Thymus (tissue), 11 donors: ENCODE measurements at regions not wholly inside any gene's neighbourhood (a gene's known extent, or its start where the extent isn't known, plus 50 kb on each side); places are given as distances from the start of the nearest gene placed in this dataset.

Experiments used
- DNase-seq, 9 donors: peaks; one replicate each; pipeline ENCODE4 v3.0.0-alpha.2; 2013; ENCODE audit warnings: low spot score in 9 of 9, low read depth in 6 of 9, missing footprints in 1 of 9
- H3K27ac ChIP-seq, 2 donors: one replicate each; pipeline ENCODE4 v1.5.1; 2013; ENCODE audit warnings: control low read depth in 1 of 2, low read depth in 1 of 2, low read length in 1 of 2, mild to moderate bottlenecking in 1 of 2, moderate library complexity in 1 of 2
- H3K27me3 ChIP-seq, 2 donors: one replicate each; pipeline ENCODE4 v1.5.1; 2013; ENCODE audit warnings: low read length in 1 of 2; ENCODE audit not compliant: control insufficient read depth in 2 of 2, insufficient read depth in 1 of 2
- H3K36me3 ChIP-seq, 2 donors: one replicate each; pipeline ENCODE4 v1.5.1; 2013; ENCODE audit warnings: low read length in 1 of 2, mild to moderate bottlenecking in 1 of 2, moderate library complexity in 1 of 2; ENCODE audit not compliant: control insufficient read depth in 2 of 2, insufficient read depth in 2 of 2
- H3K4me1 ChIP-seq, 2 donors: one replicate each; pipeline ENCODE4 v1.5.1; 2013; ENCODE audit warnings: low read length in 2 of 2; ENCODE audit not compliant: control insufficient read depth in 2 of 2, insufficient read depth in 2 of 2
- H3K4me3 ChIP-seq, 2 donors: one replicate each; pipeline ENCODE4 v1.5.1; 2013; ENCODE audit warnings: low read length in 2 of 2, control low read depth in 1 of 2, mild to moderate bottlenecking in 1 of 2
- H3K9me3 ChIP-seq, 2 donors: one replicate each; pipeline ENCODE4 v1.5.1; 2013; ENCODE audit warnings: low read length in 1 of 2, mild to moderate bottlenecking in 1 of 2; ENCODE audit not compliant: control insufficient read depth in 2 of 2, insufficient read depth in 1 of 2
- WGBS: extraction: QIAGEN DNeasy Blood & Tissue Kit; methylation state at CpG from one replicate; pipeline ENCODE4 v1.1.7; 2013; 5-methylcytosine and 5-hydroxymethylcytosine counted together
- donor health status: healthy.

- Histone ChIP-seq H3K4me3 (no peak overlapping the region), H3K4me1 (peaks cover 18 to 58% of the 10 kb centered on the region in 2 donors), H3K27ac (peak overlapping the region in 1 of 2 donors; percentile 79), H3K9me3 (no peaks in the 10 kb centered on the region), H3K36me3 (no peaks in the 10 kb centered on the region), H3K27me3 (peaks cover 0 to 10% of the 10 kb centered on the region in 2 donors)
- WGBS = 48% methylated on average over 12 of the region's 12 CpGs
- peak in 3 of 9 donors; percentile 50 to 73 (median 56) for DNase-seq
Observed at GRCh38 chr6:186340-186965, 105.8 kb upstream of the DUSP22 start.

GRCh38 chr6:187210-187861 is 105.0 kb upstream of the DUSP22 start:
- H3K4me3 ChIP-seq = no peak overlapping the region
- peaks cover 0 to 16% of the 10 kb centered on the region in 2 donors for H3K27me3 ChIP-seq
- 91% methylated on average over 10 of the region's 10 CpGs for WGBS
- no peaks in the 10 kb centered on the region for H3K9me3 ChIP-seq
- H3K27ac ChIP-seq = no peak overlapping the region
- peaks cover 18 to 58% of the 10 kb centered on the region in 2 donors for H3K4me1 ChIP-seq
- DNase-seq = peak in 1 of 9 donors; percentile 21
- H3K36me3 ChIP-seq = no peaks in the 10 kb centered on the region

- Histone ChIP-seq H3K27ac (no peak overlapping the region), H3K27me3 (peaks cover 0 to 19% of the 10 kb centered on the region in 2 donors), H3K4me3 (no peak overlapping the region), H3K4me1 (peaks cover 20 to 52% of the 10 kb centered on the region in 2 donors), H3K36me3 (no peaks in the 10 kb centered on the region), H3K9me3 (no peaks in the 10 kb centered on the region)
- peak in 7 of 9 donors; percentile 44 to 80 (median 62) for DNase-seq
- 47% methylated on average over 13 of the region's 13 CpGs for WGBS
Observed at GRCh38 chr6:188821-189655, 103.2 kb upstream of the DUSP22 start.

GRCh38 chr6:189676-190075 is 102.6 kb upstream of the DUSP22 start:
- WGBS = 90% methylated on average over 8 of the region's 8 CpGs
- no peak for DNase-seq
- H3K4me3 ChIP-seq = no peak overlapping the region

GRCh38 chr6:190596-191395 is 101.5 kb upstream of the DUSP22 start:
- Histone ChIP-seq H3K36me3 (no peaks in the 10 kb centered on the region), H3K27ac (no peak overlapping the region), H3K9me3 (no peaks in the 10 kb centered on the region), H3K4me3 (no peak overlapping the region), H3K4me1 (peaks cover 22 to 53% of the 10 kb centered on the region in 2 donors), H3K27me3 (peaks cover 0 to 24% of the 10 kb centered on the region in 2 donors)
- 97% methylated on average over 11 of the region's 11 CpGs for WGBS
- no peak for DNase-seq

More at GRCh38 chr6:189676-190075, 102.6 kb upstream of the DUSP22 start:
- Histone ChIP-seq H3K36me3 (no peaks in the 10 kb centered on the region), H3K4me1 (peaks cover 18 to 51% of the 10 kb centered on the region in 2 donors), H3K27me3 (peaks cover 0 to 22% of the 10 kb centered on the region in 2 donors), H3K9me3 (no peaks in the 10 kb centered on the region), H3K27ac (no peak overlapping the region)

GRCh38 chr6:191487-192312 is 100.6 kb upstream of the DUSP22 start:
- Histone ChIP-seq H3K36me3 (no peaks in the 10 kb centered on the region), H3K27me3 (peaks cover 0 to 24% of the 10 kb centered on the region in 2 donors), H3K4me1 (peaks cover 24 to 51% of the 10 kb centered on the region in 2 donors), H3K27ac (no peak overlapping the region), H3K4me3 (no peak overlapping the region), H3K9me3 (no peaks in the 10 kb centered on the region)
- DNase-seq = no peak
- 87% methylated on average over 11 of the region's 11 CpGs for WGBS

- Histone ChIP-seq H3K36me3 (no peaks in the 10 kb centered on the region), H3K9me3 (no peaks in the 10 kb centered on the region), H3K4me3 (no peak overlapping the region), H3K27me3 (peaks cover 0 to 30% of the 10 kb centered on the region in 2 donors), H3K27ac (no peak overlapping the region), H3K4me1 (peaks cover 22 to 45% of the 10 kb centered on the region in 2 donors)
- no peak for DNase-seq
- WGBS = 96% methylated on average over 9 of the region's 9 CpGs
Observed at GRCh38 chr6:192313-192664, 100.0 kb upstream of the DUSP22 start.

GRCh38 chr6:193180-193579 is 99.1 kb upstream of the DUSP22 start:
- no peak overlapping the region for H3K27ac ChIP-seq
- DNase-seq = no peak
- 98% methylated on average over 7 of the region's 7 CpGs for WGBS

More at GRCh38 chr6:193180-193579, 99.1 kb upstream of the DUSP22 start:
- Histone ChIP-seq H3K9me3 (no peaks in the 10 kb centered on the region), H3K27me3 (peaks cover 0 to 38% of the 10 kb centered on the region in 2 donors), H3K4me3 (no peak overlapping the region), H3K4me1 (peaks cover 19 to 42% of the 10 kb centered on the region in 2 donors), H3K36me3 (no peaks in the 10 kb centered on the region)
